ENCODE measurements at regions not wholly inside any gene's neighbourhood (a gene's known extent, or its start where the extent isn't known, plus 50 kb on each side); places are given as distances from the start of the nearest gene placed in this dataset.
"Not testable (repeated sequence)": the region's sequence is repeated elsewhere in the genome, so short reads cannot be mapped to it uniquely, and the experiment has no call there.

DNA sequence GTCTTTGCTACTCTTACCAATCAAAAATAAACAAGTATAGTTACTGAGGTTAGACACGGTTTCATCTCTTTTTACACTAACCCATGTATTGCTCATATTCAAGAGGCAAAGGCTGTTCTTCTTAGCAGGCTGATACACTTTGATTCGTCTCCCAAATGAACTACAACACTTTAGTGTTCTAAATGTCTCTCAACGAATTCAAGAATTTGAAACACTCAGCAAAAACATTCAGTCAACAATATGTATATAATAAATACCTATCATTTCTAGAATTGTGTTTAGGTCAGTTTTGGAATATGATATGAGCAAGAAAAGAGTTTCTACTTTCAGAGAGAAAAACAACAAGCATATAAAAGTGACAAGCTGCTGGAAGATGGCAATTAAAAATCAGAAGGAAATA, 669.6 kb upstream of the DPPA4 start:
- no peaks in the 10 kb centered on the region for H3K36me3 ChIP-seq
- H3K9me3 ChIP-seq, result no peaks in the 10 kb centered on the region
- no peak overlapping the region for H3K4me3 ChIP-seq
- intact Hi-C loops (cut with DNase I), result no loop called here
- no peaks in the 10 kb centered on the region for H3K27me3 ChIP-seq
- H3K27ac ChIP-seq, result no peak overlapping the region
- no peaks in the 10 kb centered on the region for H3K4me1 ChIP-seq
- TF ChIP-seq, protein P1, sequence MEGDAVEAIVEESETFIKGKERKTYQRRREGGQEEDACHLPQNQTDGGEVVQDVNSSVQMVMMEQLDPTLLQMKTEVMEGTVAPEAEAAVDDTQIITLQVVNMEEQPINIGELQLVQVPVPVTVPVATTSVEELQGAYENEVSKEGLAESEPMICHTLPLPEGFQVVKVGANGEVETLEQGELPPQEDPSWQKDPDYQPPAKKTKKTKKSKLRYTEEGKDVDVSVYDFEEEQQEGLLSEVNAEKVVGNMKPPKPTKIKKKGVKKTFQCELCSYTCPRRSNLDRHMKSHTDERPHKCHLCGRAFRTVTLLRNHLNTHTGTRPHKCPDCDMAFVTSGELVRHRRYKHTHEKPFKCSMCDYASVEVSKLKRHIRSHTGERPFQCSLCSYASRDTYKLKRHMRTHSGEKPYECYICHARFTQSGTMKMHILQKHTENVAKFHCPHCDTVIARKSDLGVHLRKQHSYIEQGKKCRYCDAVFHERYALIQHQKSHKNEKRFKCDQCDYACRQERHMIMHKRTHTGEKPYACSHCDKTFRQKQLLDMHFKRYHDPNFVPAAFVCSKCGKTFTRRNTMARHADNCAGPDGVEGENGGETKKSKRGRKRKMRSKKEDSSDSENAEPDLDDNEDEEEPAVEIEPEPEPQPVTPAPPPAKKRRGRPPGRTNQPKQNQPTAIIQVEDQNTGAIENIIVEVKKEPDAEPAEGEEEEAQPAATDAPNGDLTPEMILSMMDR (IDR thresholded peaks at IDR 0.05), result no peak
- DNase-seq, result no peak
- no peak for ATAC-seq

DNA sequence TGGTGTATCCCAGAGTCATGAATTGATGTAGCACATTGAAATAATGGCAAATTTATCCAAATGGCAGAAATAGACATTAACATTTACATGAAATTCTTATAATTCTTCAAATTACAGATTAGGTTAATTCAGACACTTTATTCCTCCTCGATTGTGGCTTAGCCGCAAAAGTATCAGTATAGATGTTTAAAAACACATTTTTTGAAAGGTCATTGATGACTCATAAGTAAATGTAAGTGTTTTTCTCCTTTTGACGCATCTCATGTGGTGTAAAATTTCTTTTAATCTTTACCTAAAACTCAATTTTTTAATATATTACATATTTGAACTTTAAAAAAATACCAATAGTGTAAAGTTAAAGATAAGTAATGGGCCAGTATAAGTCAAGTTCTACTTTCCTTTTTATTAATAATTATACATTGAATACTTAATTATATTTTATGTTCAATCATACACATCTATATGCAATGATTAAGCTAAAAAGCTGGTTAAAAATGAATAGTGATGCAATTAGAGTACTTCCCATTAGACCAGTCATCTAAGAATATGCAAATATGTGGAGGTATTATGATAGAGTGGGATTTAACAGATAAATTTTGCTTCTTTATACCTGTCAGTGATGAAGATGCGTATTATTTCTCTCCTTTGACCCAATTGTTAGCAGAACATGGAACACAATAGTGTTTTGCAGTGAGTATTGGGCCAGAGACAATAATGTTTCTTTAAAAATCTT, 678.1 kb upstream of the DPPA4 start:
- DNase-seq, result no peak
- no peak for ATAC-seq
- H3K27ac ChIP-seq, result no peak overlapping the region
- no peaks in the 10 kb centered on the region for H3K27me3 ChIP-seq
- peaks cover 4% of the 10 kb centered on the region for H3K4me1 ChIP-seq
- H3K9me3 ChIP-seq, result no peaks in the 10 kb centered on the region
- no peaks in the 10 kb centered on the region for H3K36me3 ChIP-seq
- TF ChIP-seq, protein P1 (IDR thresholded peaks at IDR 0.05), result no peak
- no peak overlapping the region for H3K4me3 ChIP-seq
- intact Hi-C loops (cut with DNase I), result no loop called here

DNA sequence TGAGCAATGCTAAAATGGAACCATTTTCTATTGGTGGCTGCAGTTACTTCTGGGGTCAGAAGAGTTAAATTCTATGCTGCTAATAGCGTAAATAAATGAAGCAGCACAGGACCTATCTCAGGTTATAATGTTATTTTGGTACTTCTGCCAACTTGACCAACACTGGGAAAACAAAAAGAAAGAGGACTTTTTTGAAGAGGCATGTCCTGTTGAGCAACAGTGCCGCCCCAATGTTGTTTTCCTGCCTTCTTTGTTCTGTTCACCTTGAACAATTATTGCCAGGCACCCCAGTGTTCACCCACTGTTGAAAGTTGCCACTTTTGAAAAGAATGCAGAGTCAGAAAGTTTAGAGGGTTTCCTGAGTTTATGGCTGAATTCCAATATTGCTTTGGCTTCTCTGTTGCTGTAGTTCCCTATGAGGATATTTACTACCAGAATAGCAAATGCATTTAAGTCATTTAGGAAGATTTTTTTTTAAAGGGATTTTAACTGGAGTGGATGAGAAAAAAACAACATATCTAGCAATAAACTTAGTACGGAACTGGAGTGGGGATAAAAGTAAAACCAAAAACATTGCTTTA, 679.0 kb upstream of the DPPA4 start:
- no peak overlapping the region for H3K4me3 ChIP-seq
- peaks cover 4% of the 10 kb centered on the region for H3K4me1 ChIP-seq
- H3K27ac ChIP-seq, result no peak overlapping the region
- intact Hi-C loops (cut with DNase I), result no loop called here
- no peak for DNase-seq
- TF ChIP-seq, protein P1 (IDR thresholded peaks at IDR 0.05), result no peak
- no peaks in the 10 kb centered on the region for H3K27me3 ChIP-seq
- H3K36me3 ChIP-seq, result no peaks in the 10 kb centered on the region
- H3K9me3 ChIP-seq, result no peaks in the 10 kb centered on the region
- ATAC-seq, result peak; percentile 46

DNA sequence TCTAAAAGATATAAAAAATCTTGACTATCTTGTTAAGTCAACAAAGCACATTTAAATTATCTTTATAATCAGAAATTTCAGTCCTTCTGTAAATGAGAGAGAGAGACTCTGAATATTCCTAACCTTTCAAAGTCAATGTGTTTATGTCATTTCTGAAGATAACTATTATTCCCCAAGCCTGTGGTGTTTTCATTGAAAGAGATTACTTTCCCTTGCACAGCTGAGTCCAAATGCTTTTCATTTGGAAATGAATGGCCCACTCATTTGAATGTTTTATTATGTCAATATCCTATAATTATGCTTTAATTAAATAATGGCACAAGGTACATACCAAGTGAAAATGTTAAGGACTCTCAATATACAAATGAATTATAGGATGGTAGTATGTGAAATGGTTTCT, 680.0 kb upstream of the DPPA4 start:
- TF ChIP-seq, protein P1 (IDR thresholded peaks at IDR 0.05), result no peak
- no peaks in the 10 kb centered on the region for H3K36me3 ChIP-seq
- no peak overlapping the region for H3K4me3 ChIP-seq
- intact Hi-C loops (cut with DNase I), result no loop called here
- no peak overlapping the region for H3K27ac ChIP-seq
- no peak for DNase-seq
- peaks cover 4% of the 10 kb centered on the region for H3K4me1 ChIP-seq
- H3K9me3 ChIP-seq, result no peaks in the 10 kb centered on the region
- no peak for ATAC-seq
- no peaks in the 10 kb centered on the region for H3K27me3 ChIP-seq

DNA sequence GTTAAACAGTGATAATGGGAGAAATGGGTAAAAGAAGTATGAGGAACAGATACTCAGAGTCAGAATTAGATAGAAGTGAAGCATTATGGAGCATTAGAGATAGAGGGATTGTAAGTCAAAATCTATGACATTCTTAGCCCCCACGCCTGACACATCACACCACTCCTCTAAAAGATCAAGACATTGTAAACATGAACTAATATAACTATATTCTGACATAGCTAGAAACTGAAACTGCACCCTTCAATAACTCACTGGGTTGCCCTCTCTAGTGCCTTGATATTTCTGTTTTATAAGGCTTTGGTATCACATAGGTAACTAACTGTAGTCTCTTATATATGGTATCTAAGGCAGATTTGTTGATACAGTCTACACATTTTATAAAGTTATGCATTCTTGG, 684.3 kb upstream of the DPPA4 start:
- Histone ChIP-seq H3K9me3 (no peaks in the 10 kb centered on the region), H3K27me3 (no peaks in the 10 kb centered on the region), H3K4me1 (no peaks in the 10 kb centered on the region), H3K27ac (no peak overlapping the region), H3K36me3 (no peaks in the 10 kb centered on the region), H3K4me3 (no peak overlapping the region)
- ATAC-seq (no peak), DNase-seq (no peak)
- intact Hi-C loops (cut with DNase I), result no loop called here
- TF ChIP-seq, protein P1 (IDR thresholded peaks at IDR 0.05), result no peak

DNA sequence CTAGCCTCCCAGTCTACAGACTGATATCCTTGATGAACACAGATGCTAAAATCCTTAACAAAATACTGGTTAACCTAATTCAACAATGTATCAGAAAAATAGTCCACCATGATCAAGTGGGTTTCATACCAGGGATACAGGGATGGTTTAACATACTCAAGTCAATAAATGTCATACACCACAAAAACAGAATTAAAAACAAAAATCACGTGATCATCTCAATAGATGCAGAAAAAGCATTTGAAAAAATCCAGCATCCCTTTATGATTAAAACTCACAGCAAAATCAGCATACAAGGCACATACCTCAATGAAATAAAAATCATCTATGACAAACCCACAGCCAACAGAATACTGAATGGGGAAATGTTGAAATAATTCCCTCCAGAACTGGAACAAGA, 685.7 kb upstream of the DPPA4 start:
- H3K27ac ChIP-seq; H3K36me3 ChIP-seq; H3K4me3 ChIP-seq; H3K9me3 ChIP-seq; H3K27me3 ChIP-seq; intact Hi-C loops (cut with DNase I); H3K4me1 ChIP-seq; DNase-seq; ATAC-seq: not testable (repeated sequence)

All from upper lobe of right lung (tissue), 1 donor.